B cell (primary cell): ENCODE measurements at regions not wholly inside any gene's neighbourhood (a gene's known extent, or its start where the extent isn't known, plus 50 kb on each side); places are given as distances from the start of the nearest gene placed in this dataset.

Experiments
- ATAC-seq: fragments of 200-7000 bp; cut with Tn5 transposase; one replicate; pipeline ENCODE4 v1.10.0; 2021; ENCODE audit warnings: low read depth, mild to moderate bottlenecking, moderate number of reproducible peaks, moderate library complexity
- CTCF ChIA-PET: fragments of 350-600 bp; sonication (Branson Sonifier 250); formaldehyde crosslinking; loops from one replicate; lab custom pipeline; 2021; ENCODE audit warnings: antibody characterized with exemption, inconsistent platforms; lab: Charles Lee
- POLR2A ChIA-PET: fragments of 350-600 bp; sonication (Branson Sonifier 250); formaldehyde crosslinking; loops from one replicate; lab custom pipeline; 2021; ENCODE audit warnings: antibody characterized with exemption; lab: Charles Lee
- DNase-seq: peaks from one replicate; pipeline ENCODE4 v3.0.0; 2013
- H2AFZ ChIP-seq: 2 replicates; pipeline ENCODE4 v1.6.1; 2012; ENCODE audit warnings: mild to moderate bottlenecking, low read depth, low read length; ENCODE audit not compliant: insufficient read depth, poor library complexity, severe bottlenecking
- H3K27ac ChIP-seq, 2 donors: 1 replicate in 1 of 2; 2 replicates in 1 of 2; pipeline ENCODE4 v1.5.1; 2012 to 2013; ENCODE audit warnings: low read length in 2 of 2, mild to moderate bottlenecking in 2 of 2, moderate library complexity in 1 of 2
- H3K27me3 ChIP-seq, 4 experiments: fragments of 200-600 bp in 1 of 4; sonication (generic) in 1 of 4; replicated peaks in 1 of 4; 1 replicate in 2 of 4; 2 replicates in 2 of 4; pipeline versions ENCODE4 v1.6.1 to v1.7.0; 2013 to 2016; ENCODE audit warnings: low read length in 3 of 4, mild to moderate bottlenecking in 2 of 4, mixed read lengths in 1 of 4, moderate library complexity in 1 of 4; ENCODE audit not compliant: insufficient read depth in 4 of 4, control insufficient read depth in 3 of 4; ENCODE audit errors: control extremely low read depth in 1 of 4
- H3K36me3 ChIP-seq, 2 experiments: replicated peaks in 1 of 2; 1 replicate in 1 of 2; 2 replicates in 1 of 2; pipeline versions ENCODE4 v1.6.1 to v1.7.1; 2013; ENCODE audit warnings: low read length in 1 of 2; ENCODE audit not compliant: insufficient read depth in 2 of 2, control insufficient read depth in 1 of 2; ENCODE audit errors: control extremely low read depth in 1 of 2, extremely low read depth in 1 of 2
- H3K4me1 ChIP-seq, 2 donors: fragments of 200-600 bp in 1 of 2; sonication (generic) in 1 of 2; 1 replicate in 1 of 2; 2 replicates in 1 of 2; pipeline versions ENCODE4 v1.5.1 to v1.6.1; 2013 to 2017; ENCODE audit warnings: low read length in 2 of 2; ENCODE audit not compliant: control insufficient read depth in 2 of 2, insufficient read depth in 2 of 2
- H3K4me2 ChIP-seq: replicated peaks from 2 replicates; pipeline ENCODE3; 2012; ENCODE audit warnings: mild to moderate bottlenecking, low read depth, low read length; ENCODE audit not compliant: poor library complexity, severe bottlenecking
- H3K4me3 ChIP-seq, 5 experiments: fragments of 200-600 bp in 1 of 5; sonication (generic) in 1 of 5; 1 replicate in 3 of 5; 2 replicates in 2 of 5; pipeline versions ENCODE4 v1.5.1 to v1.7.0; 2011 to 2016; ENCODE audit warnings: low read length in 4 of 5, mild to moderate bottlenecking in 4 of 5, low read depth in 2 of 5, control low read depth in 1 of 5, moderate library complexity in 1 of 5; ENCODE audit not compliant: insufficient read depth in 1 of 5; ENCODE audit errors: control extremely low read depth in 1 of 5, extremely low read depth in 1 of 5
- H3K79me2 ChIP-seq: fragments of 200-600 bp; sonication (generic); one replicate; pipeline ENCODE4 v1.6.0; 2016; ENCODE audit warnings: low read length; ENCODE audit not compliant: control insufficient read depth, insufficient read depth
- H3K9ac ChIP-seq: fragments of 200-600 bp; sonication (generic); 2 replicates; pipeline ENCODE4 v1.6.1; 2017; ENCODE audit warnings: mild to moderate bottlenecking, low read length, moderate library complexity
- H3K9me3 ChIP-seq, 3 donors: one replicate each; pipeline versions ENCODE4 v1.6.1 to v1.7.1; 2013; ENCODE audit warnings: low read length in 2 of 3; ENCODE audit not compliant: control insufficient read depth in 2 of 3, insufficient read depth in 1 of 3; ENCODE audit errors: control extremely low read depth in 1 of 3
- H4K20me1 ChIP-seq: 2 replicates; pipeline ENCODE4 v1.6.0; 2012; ENCODE audit warnings: mild to moderate bottlenecking, low read length; ENCODE audit not compliant: insufficient read depth, control insufficient read depth, poor library complexity, severe bottlenecking
- H3K27ac Mint-ChIP-seq: one replicate; pipeline ENCODE4 v1.8.0; 2021; ENCODE audit warnings: mixed read lengths
- H3K27me3 Mint-ChIP-seq: one replicate; pipeline ENCODE4 v1.8.0; 2021; ENCODE audit warnings: mixed read lengths
- H3K4me1 Mint-ChIP-seq: one replicate; pipeline ENCODE4 v1.8.0; 2021; ENCODE audit warnings: mixed read lengths
- H3K4me3 Mint-ChIP-seq: one replicate; pipeline ENCODE4 v1.8.0; 2021; ENCODE audit warnings: mixed read lengths
- H3K9me3 Mint-ChIP-seq: one replicate; pipeline ENCODE4 v1.8.0; 2022; ENCODE audit warnings: mixed read lengths; ENCODE audit not compliant: insufficient read depth
- CTCF ChIP-seq: fragments of 200-600 bp; IDR thresholded peaks from one replicate; pipeline ENCODE4 v1.8.0; 2022; ENCODE audit warnings: antibody characterized with exemption, mild to moderate bottlenecking
- EZH2 ChIP-seq: IDR thresholded peaks from 2 replicates; pipeline ENCODE4 v1.6.1; 2012; ENCODE audit warnings: borderline replicate concordance, low read depth, mild to moderate bottlenecking, moderate library complexity, low read length; ENCODE audit not compliant: insufficient read depth, poor library complexity, severe bottlenecking
- WGBS: methylation state at CpG from one replicate; pipeline ENCODE4 v1.1.5; 2013; ENCODE audit warnings: missing lambda C conversion rate; ENCODE audit not compliant: insufficient coverage; 5-methylcytosine and 5-hydroxymethylcytosine counted together
- intact Hi-C: fragments of 100-400 bp; cut with micrococcal nuclease; formaldehyde crosslinking; loops from one replicate; pipeline ENCODE4 v1.10.0; 2022

- H3K9ac ChIP-seq, result no peak overlapping the region
- peaks cover 0 to 2% (median 0%) of the 10 kb centered on the region in 3 donors for H3K9me3 ChIP-seq
- H4K20me1 ChIP-seq, result no peaks in the 10 kb centered on the region
- TF ChIP-seq EZH2 (no peak), CTCF (no peak)
- H2AFZ ChIP-seq, result no peak overlapping the region
- no peak overlapping the region for H3K4me3 Mint-ChIP-seq
- H3K27me3 Mint-ChIP-seq, result peaks cover 6% of the 10 kb centered on the region
- H3K36me3 ChIP-seq, result no peaks in the 10 kb centered on the region
- ChIA-PET CTCF (interaction anchor here (1.6 kb wide), 1 partner anchor 337 kb away, joined by 5 read pairs; no protein-coding TSS in a partner anchor), POLR2A (interaction anchor here (1.2 kb wide), 1 partner anchor 21 kb away, joined by 4 read pairs; no protein-coding TSS in a partner anchor)
- H3K4me1 ChIP-seq, result peaks cover 29% of the 10 kb centered on the region in 2 donors
- 98% methylated on average over 4 of the region's 6 CpGs for WGBS
- peak overlapping the region; percentile 78 for H3K27ac Mint-ChIP-seq
- intact Hi-C loops, result loop anchor here (2.0 to 5.0 kb wide), 3 partner anchors 16 to 359 kb away; no protein-coding TSS in a partner anchor
- no peaks in the 10 kb centered on the region for H3K79me2 ChIP-seq
- H3K9me3 Mint-ChIP-seq, result no peaks in the 10 kb centered on the region
- ATAC-seq (no peak), DNase-seq (no peak)
- H3K27me3 ChIP-seq, result no peaks in the 10 kb centered on the region
- H3K4me2 ChIP-seq, result no peak overlapping the region
- peak overlapping the region in 1 of 2 donors; percentile 68 for H3K27ac ChIP-seq
- no peak overlapping the region for H3K4me3 ChIP-seq
- peaks cover 34% of the 10 kb centered on the region for H3K4me1 Mint-ChIP-seq
These were observed 177.2 kb upstream of the RUNX1 start for GRCh38 chr21:35226328-35226727.

GRCh38 chr21:35225573-35225972 lies 176.5 kb upstream of the RUNX1 start:
- CTCF ChIA-PET, result no interaction called here
- POLR2A ChIA-PET, result no interaction called here

More at GRCh38 chr21:35225573-35225972, 176.5 kb upstream of the RUNX1 start:
- Histone ChIP-seq H3K4me3 (no peak overlapping the region), H4K20me1 (no peaks in the 10 kb centered on the region), H2AFZ (no peak overlapping the region), H3K27ac (no peak overlapping the region), H3K4me1 (peaks cover 29% of the 10 kb centered on the region in 2 donors), H3K36me3 (no peaks in the 10 kb centered on the region), H3K4me2 (no peak overlapping the region), H3K27me3 (no peaks in the 10 kb centered on the region), H3K79me2 (no peaks in the 10 kb centered on the region), H3K9me3 (peaks cover 0 to 2% (median 0%) of the 10 kb centered on the region in 3 donors), H3K9ac (no peak overlapping the region)
- DNase-seq (no peak), ATAC-seq (no peak)
- no peaks in the 10 kb centered on the region for H3K9me3 Mint-ChIP-seq
- intact Hi-C loops, result loop anchor here (5.0 kb wide), 1 partner anchor 358 kb away; no protein-coding TSS in a partner anchor
- no peak overlapping the region for H3K4me3 Mint-ChIP-seq
- peak overlapping the region; percentile 42 for H3K27ac Mint-ChIP-seq
- peaks cover 3% of the 10 kb centered on the region for H3K27me3 Mint-ChIP-seq
- TF ChIP-seq EZH2, result no peak
- H3K4me1 Mint-ChIP-seq, result peaks cover 34% of the 10 kb centered on the region
- 100% methylated on average over 2 of the region's 6 CpGs for WGBS
